ENCODE measurements at regions not wholly inside any gene's neighbourhood (a gene's known extent, or its start where the extent isn't known, plus 50 kb on each side); places are given as distances from the start of the nearest gene placed in this dataset.

GRCh38 chr13:73273745-73274144, 214.9 kb downstream of the KLF5 start:
- Mint-ChIP-seq H3K9me3 (peaks cover 5% of the 10 kb centered on the region), H3K36me3 (ENCODE audit: low read depth) (no peaks in the 10 kb centered on the region), H3K4me3 (no peak overlapping the region), H3K4me1 (ENCODE audit: low read depth) (peaks cover 19% of the 10 kb centered on the region), H3K27me3 (no peaks in the 10 kb centered on the region), H3K27ac (no peak overlapping the region)
- ChIA-PET CTCF (no interaction called here), POLR2A (no interaction called here)
- no peaks in the 10 kb centered on the region for H3K4me1 ChIP-seq (ENCODE audit: insufficient read depth, low read length)
- intact Hi-C loops (cut with DNase I, micrococcal nuclease), result no loop called here
- TF ChIP-seq CTCF (IDR thresholded peaks at IDR 0.05), result no peak
- H3K9me3 ChIP-seq (ENCODE audit: control insufficient read depth in 1 of 2, insufficient read depth in 1 of 2, low read length in 2 of 2), result no peaks in the 10 kb centered on the region
- H3K4me3 ChIP-seq (ENCODE audit: low read length), result no peak overlapping the region
- DNase-seq (no peak), ATAC-seq (ENCODE audit: poor library complexity) (no peak)
- H3K36me3 ChIP-seq (ENCODE audit: insufficient read depth, low read length), result no peaks in the 10 kb centered on the region
- H3K27me3 ChIP-seq (ENCODE audit: control insufficient read depth in 1 of 2, insufficient read depth in 2 of 2, low read length in 2 of 2), result no peaks in the 10 kb centered on the region
- no peak overlapping the region for H3K27ac ChIP-seq (ENCODE audit: low read depth in 1 of 2, low read length in 2 of 2)

GRCh38 chr13:73273276-73273675, 214.5 kb downstream of the KLF5 start:
- Mint-ChIP-seq H3K9me3 (peaks cover 5% of the 10 kb centered on the region), H3K36me3 (ENCODE audit: low read depth) (no peaks in the 10 kb centered on the region), H3K27me3 (no peaks in the 10 kb centered on the region), H3K27ac (no peak overlapping the region), H3K4me3 (no peak overlapping the region), H3K4me1 (ENCODE audit: low read depth) (peaks cover 19% of the 10 kb centered on the region)
- Histone ChIP-seq H3K36me3 (ENCODE audit: insufficient read depth, low read length) (no peaks in the 10 kb centered on the region), H3K27ac (ENCODE audit: low read depth in 1 of 2, low read length in 2 of 2) (no peak overlapping the region), H3K27me3 (ENCODE audit: control insufficient read depth in 1 of 2, insufficient read depth in 2 of 2, low read length in 2 of 2) (no peaks in the 10 kb centered on the region), H3K4me1 (ENCODE audit: insufficient read depth, low read length) (no peaks in the 10 kb centered on the region), H3K4me3 (ENCODE audit: low read length) (no peak overlapping the region), H3K9me3 (ENCODE audit: control insufficient read depth in 1 of 2, insufficient read depth in 1 of 2, low read length in 2 of 2) (no peaks in the 10 kb centered on the region)
- no peak for TF ChIP-seq CTCF (IDR thresholded peaks at IDR 0.05)
- DNase-seq, result no peak
- intact Hi-C loops (cut with DNase I, micrococcal nuclease), result no loop called here
- no peak for ATAC-seq (ENCODE audit: poor library complexity)
- ChIA-PET CTCF (no interaction called here), POLR2A (no interaction called here)

DNA sequence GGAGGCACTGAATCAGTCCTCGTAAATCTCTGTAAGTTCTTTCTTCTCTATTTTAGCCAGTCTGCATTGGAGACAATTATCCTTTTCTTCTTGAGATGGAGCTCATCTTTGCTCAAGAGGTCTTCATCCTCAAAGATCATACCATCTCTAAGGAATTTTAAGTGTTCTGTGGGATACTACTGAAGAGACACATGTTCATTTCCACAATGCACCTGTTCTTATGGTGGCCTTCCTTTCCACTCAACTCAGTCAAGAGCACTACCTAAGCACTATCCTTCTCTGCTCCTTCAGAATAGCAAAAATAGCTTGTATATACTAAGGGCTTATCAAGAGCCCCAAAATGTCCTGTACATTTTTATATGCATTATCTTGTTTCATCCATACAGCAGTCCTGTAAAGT, 214.0 kb downstream of the KLF5 start:
- CTCF ChIA-PET, result interaction anchor here (0.8 kb wide), 1 partner anchor 9 kb away, joined by 3 read pairs; no protein-coding TSS in a partner anchor

More for the DNA sequence above, 214.0 kb downstream of the KLF5 start:
- H3K9me3 Mint-ChIP-seq, result peaks cover 5% of the 10 kb centered on the region
- POLR2A ChIA-PET, result no interaction called here
- no peak for ATAC-seq (ENCODE audit: poor library complexity)
- H3K27ac Mint-ChIP-seq, result no peak overlapping the region
- no peaks in the 10 kb centered on the region for H3K36me3 ChIP-seq (ENCODE audit: insufficient read depth, low read length)
- intact Hi-C loops (cut with DNase I, micrococcal nuclease), result no loop called here
- no peak for TF ChIP-seq CTCF (IDR thresholded peaks at IDR 0.05)
- no peaks in the 10 kb centered on the region for H3K27me3 ChIP-seq (ENCODE audit: control insufficient read depth in 1 of 2, insufficient read depth in 2 of 2, low read length in 2 of 2)
- no peak overlapping the region for H3K27ac ChIP-seq (ENCODE audit: low read depth in 1 of 2, low read length in 2 of 2)
- H3K36me3 Mint-ChIP-seq (ENCODE audit: low read depth), result no peaks in the 10 kb centered on the region
- H3K27me3 Mint-ChIP-seq, result no peaks in the 10 kb centered on the region
- H3K4me1 Mint-ChIP-seq (ENCODE audit: low read depth), result peaks cover 19% of the 10 kb centered on the region
- H3K4me3 Mint-ChIP-seq, result no peak overlapping the region
- no peak for DNase-seq
- H3K4me1 ChIP-seq (ENCODE audit: insufficient read depth, low read length), result no peaks in the 10 kb centered on the region
- no peak overlapping the region for H3K4me3 ChIP-seq (ENCODE audit: low read length)
- H3K9me3 ChIP-seq (ENCODE audit: control insufficient read depth in 1 of 2, insufficient read depth in 1 of 2, low read length in 2 of 2), result no peaks in the 10 kb centered on the region
